IPS-18a (cell line): ENCODE measurements at regions not wholly inside any gene's neighbourhood (a gene's known extent, or its start where the extent isn't known, plus 50 kb on each side); places are given as distances from the start of the nearest gene placed in this dataset.
"Not testable (repeated sequence)": the region's sequence is repeated elsewhere in the genome, so short reads cannot be mapped to it uniquely, and the experiment has no call there.

ENCODE experiments used
- H3K27ac ChIP-seq: one replicate; pipeline ENCODE4 v1.5.1; 2013; ENCODE audit warnings: low read length
- H3K27me3 ChIP-seq: one replicate; pipeline ENCODE4 v1.6.1; 2013; ENCODE audit warnings: mild to moderate bottlenecking, low read length; ENCODE audit not compliant: control insufficient read depth, insufficient read depth
- H3K36me3 ChIP-seq: one replicate; pipeline ENCODE4 v1.6.1; 2013; ENCODE audit warnings: low read depth, low read length; ENCODE audit not compliant: control insufficient read depth
- H3K4me1 ChIP-seq: one replicate; pipeline ENCODE4 v1.6.1; 2013; ENCODE audit warnings: low read depth, low read length; ENCODE audit not compliant: control insufficient read depth
- H3K4me3 ChIP-seq: one replicate; pipeline ENCODE4 v1.5.1; 2013; ENCODE audit warnings: low read length
- H3K9ac ChIP-seq: one replicate; pipeline ENCODE4 v1.6.1; 2013; ENCODE audit warnings: mild to moderate bottlenecking, low read length, moderate library complexity
- H3K9me3 ChIP-seq: one replicate; pipeline ENCODE4 v1.6.1; 2013; ENCODE audit warnings: low read depth, low read length; ENCODE audit not compliant: control insufficient read depth

GRCh38 chr4:124454772-124455270 is 257.7 kb downstream of the ANKRD50 start:
- no peaks in the 10 kb centered on the region for H3K27me3 ChIP-seq
- no peaks in the 10 kb centered on the region for H3K36me3 ChIP-seq
- peaks cover 27% of the 10 kb centered on the region for H3K4me1 ChIP-seq
- no peaks in the 10 kb centered on the region for H3K9me3 ChIP-seq
- H3K27ac ChIP-seq = no peak overlapping the region
- H3K9ac ChIP-seq = no peak overlapping the region
- no peak overlapping the region for H3K4me3 ChIP-seq

- H3K4me1 ChIP-seq = peaks cover 31% of the 10 kb centered on the region
- H3K4me3 ChIP-seq = no peak overlapping the region
- no peak overlapping the region for H3K27ac ChIP-seq
- no peaks in the 10 kb centered on the region for H3K36me3 ChIP-seq
- H3K9me3 ChIP-seq = no peaks in the 10 kb centered on the region
- no peaks in the 10 kb centered on the region for H3K27me3 ChIP-seq
- no peak overlapping the region for H3K9ac ChIP-seq
These were observed 256.9 kb downstream of the ANKRD50 start for GRCh38 chr4:124455671-124456070.

- Histone ChIP-seq H3K9ac (peak overlapping the region; percentile 9), H3K4me3 (no peak overlapping the region), H3K36me3 (no peaks in the 10 kb centered on the region), H3K9me3 (peaks cover 5% of the 10 kb centered on the region), H3K4me1 (peaks cover 28% of the 10 kb centered on the region), H3K27me3 (no peaks in the 10 kb centered on the region), H3K27ac (peak overlapping the region; percentile 14)
These were observed 253.2 kb downstream of the ANKRD50 start for GRCh38 chr4:124459196-124459940.

- Histone ChIP-seq H3K36me3 (no peaks in the 10 kb centered on the region), H3K9me3 (peaks cover 5% of the 10 kb centered on the region), H3K4me1 (peaks cover 28% of the 10 kb centered on the region), H3K27ac (peak overlapping the region; percentile 14), H3K27me3 (no peaks in the 10 kb centered on the region), H3K4me3 (no peak overlapping the region), H3K9ac (peak overlapping the region; percentile 9)
These were observed 252.6 kb downstream of the ANKRD50 start for GRCh38 chr4:124459941-124460310.

- not testable (repeated sequence) for H3K9ac ChIP-seq, H3K36me3 ChIP-seq, H3K9me3 ChIP-seq, H3K27ac ChIP-seq, H3K27me3 ChIP-seq, H3K4me3 ChIP-seq
- peaks cover 28% of the 10 kb centered on the region for H3K4me1 ChIP-seq
These were observed 250.9 kb downstream of the ANKRD50 start for GRCh38 chr4:124461592-124461991.

GRCh38 chr4:124462954-124463828 is 249.3 kb downstream of the ANKRD50 start:
- peaks cover 23% of the 10 kb centered on the region for H3K4me1 ChIP-seq
- H3K36me3 ChIP-seq = no peaks in the 10 kb centered on the region
- no peak overlapping the region for H3K4me3 ChIP-seq
- H3K9ac ChIP-seq = no peak overlapping the region
- peaks cover 5% of the 10 kb centered on the region for H3K9me3 ChIP-seq
- H3K27me3 ChIP-seq = no peaks in the 10 kb centered on the region
- H3K27ac ChIP-seq = no peak overlapping the region

GRCh38 chr4:124464836-124465235 is 247.7 kb downstream of the ANKRD50 start:
- Histone ChIP-seq H3K27me3 (no peaks in the 10 kb centered on the region), H3K9me3 (peaks cover 5% of the 10 kb centered on the region), H3K27ac (no peak overlapping the region), H3K4me3 (no peak overlapping the region), H3K9ac (no peak overlapping the region), H3K4me1 (peaks cover 9% of the 10 kb centered on the region), H3K36me3 (no peaks in the 10 kb centered on the region)

GRCh38 chr4:124468360-124468759 is 244.2 kb downstream of the ANKRD50 start:
- Histone ChIP-seq H3K9me3 (peaks cover 14% of the 10 kb centered on the region), H3K4me3 (no peak overlapping the region), H3K27ac (no peak overlapping the region), H3K36me3 (no peaks in the 10 kb centered on the region), H3K9ac (no peak overlapping the region), H3K27me3 (no peaks in the 10 kb centered on the region), H3K4me1 (no peaks in the 10 kb centered on the region)

- H3K9me3 ChIP-seq = peaks cover 16% of the 10 kb centered on the region
- no peaks in the 10 kb centered on the region for H3K4me1 ChIP-seq
- no peak overlapping the region for H3K27ac ChIP-seq
- no peaks in the 10 kb centered on the region for H3K27me3 ChIP-seq
- H3K9ac ChIP-seq = no peak overlapping the region
- no peaks in the 10 kb centered on the region for H3K36me3 ChIP-seq
- H3K4me3 ChIP-seq = no peak overlapping the region
These were observed 242.6 kb downstream of the ANKRD50 start for GRCh38 chr4:124469981-124470380.

GRCh38 chr4:124478470-124478869 is 234.1 kb downstream of the ANKRD50 start:
- Histone ChIP-seq H3K27ac (no peak overlapping the region), H3K36me3 (no peaks in the 10 kb centered on the region), H3K4me1 (peaks cover 11% of the 10 kb centered on the region), H3K27me3 (no peaks in the 10 kb centered on the region), H3K9me3 (peaks cover under 1% of the 10 kb centered on the region), H3K4me3 (no peak overlapping the region), H3K9ac (no peak overlapping the region)

GRCh38 chr4:124480061-124480460 is 232.5 kb downstream of the ANKRD50 start:
- Histone ChIP-seq H3K27me3 (no peaks in the 10 kb centered on the region), H3K4me1 (peaks cover 15% of the 10 kb centered on the region), H3K27ac (no peak overlapping the region), H3K4me3 (no peak overlapping the region), H3K9me3 (no peaks in the 10 kb centered on the region), H3K9ac (no peak overlapping the region), H3K36me3 (no peaks in the 10 kb centered on the region)
